PC-9 (cell line): ENCODE measurements at regions not wholly inside any gene's neighbourhood (a gene's known extent, or its start where the extent isn't known, plus 50 kb on each side); places are given as distances from the start of the nearest gene placed in this dataset.

Experiments
- BruUV-seq: library from RNA; stranded (reverse); fragments of 400-500 nt; replicated peaks from 2 replicates; lab custom pipeline; 2021; lab: Mats Ljungman, UMichigan
- CTCF ChIA-PET: fragments of 300-600 bp; sonication (Branson Sonifier 250); formaldehyde crosslinking; loops from one replicate; lab custom pipeline; 2022; ENCODE audit warnings: antibody characterized with exemption; lab: Charles Lee
- POLR2A ChIA-PET: fragments of 300-600 bp; sonication (Branson Sonifier 250); formaldehyde crosslinking; loops from one replicate; lab custom pipeline; 2022; ENCODE audit warnings: antibody characterized with exemption; ENCODE audit not compliant: unreplicated experiment; lab: Charles Lee
- DNase-seq, 2 experiments: peaks; one replicate each; pipeline versions ENCODE4 v3.0.0 to v3.0.0-alpha.2; 2015 to 2022; ENCODE audit warnings: mixed read lengths in 1 of 2
- H2AFZ ChIP-seq: fragments of 200-600 bp; sonication (generic); 2 replicates; pipeline ENCODE4 v1.8.1; 2017; ENCODE audit warnings: antibody characterized with exemption
- H3F3A ChIP-seq: fragments of 200-600 bp; sonication (generic); 2 replicates; pipeline ENCODE4 v1.8.1; 2017; ENCODE audit warnings: antibody characterized with exemption, mild to moderate bottlenecking, low read depth; ENCODE audit not compliant: insufficient read depth
- H3K27ac ChIP-seq: fragments of 200-600 bp; sonication (generic); 2 replicates; pipeline ENCODE4 v1.6.1; 2016; ENCODE audit warnings: mixed run types
- H3K27me3 ChIP-seq: fragments of 200-600 bp; sonication (generic); 2 replicates; pipeline ENCODE4 v1.6.1; 2016; ENCODE audit warnings: low read depth, mixed run types; ENCODE audit not compliant: insufficient read depth
- H3K36me3 ChIP-seq: fragments of 200-600 bp; sonication (generic); 2 replicates; pipeline ENCODE4 v1.6.1; 2016; ENCODE audit warnings: low read depth, mixed run types
- H3K4me1 ChIP-seq: fragments of 200-600 bp; sonication (generic); replicated peaks from 2 replicates; pipeline ENCODE4 v1.6.1; 2016; ENCODE audit warnings: mixed run types; ENCODE audit not compliant: insufficient read depth
- H3K4me2 ChIP-seq: fragments of 200-600 bp; sonication (generic); 2 replicates; pipeline ENCODE4 v1.6.1; 2017; ENCODE audit warnings: mixed run types
- H3K4me3 ChIP-seq: fragments of 200-600 bp; sonication (generic); 2 replicates; pipeline ENCODE4 v1.6.1; 2016; ENCODE audit warnings: mixed run types
- H3K79me2 ChIP-seq: fragments of 200-600 bp; sonication (generic); 2 replicates; pipeline ENCODE4 v1.6.1; 2017; ENCODE audit warnings: low read depth, mixed run types
- H3K9me2 ChIP-seq: fragments of 200-600 bp; sonication (generic); 2 replicates; pipeline ENCODE4 v1.8.1; 2017; ENCODE audit warnings: mild to moderate bottlenecking; ENCODE audit not compliant: insufficient read depth
- H3K9me3 ChIP-seq: fragments of 200-600 bp; sonication (generic); 2 replicates; pipeline ENCODE4 v1.8.1; 2016; ENCODE audit warnings: low read depth; ENCODE audit not compliant: insufficient read depth
- H4K20me1 ChIP-seq: fragments of 200-600 bp; sonication (generic); 2 replicates; pipeline ENCODE4 v1.8.1; 2017; ENCODE audit not compliant: insufficient read depth
- EZH2 ChIP-seq: fragments of 200-600 bp; sonication (generic); IDR thresholded peaks from 2 replicates; pipeline ENCODE4 v1.8.0; 2017; ENCODE audit warnings: antibody characterized with exemption, low read depth
- intact Hi-C: fragments of 100-400 bp; cut with micrococcal nuclease; formaldehyde crosslinking; loops from one replicate; pipeline ENCODE4 v1.10.0; 2022; ENCODE audit not compliant: unreplicated experiment
- TF ChIP-seq, protein P1 (sequence below): fragments of 200-600 bp; sonication (generic); conservative IDR thresholded peaks from 2 replicates; pipeline ENCODE4 v1.6.1; 2017; ENCODE audit warnings: mixed run types, antibody characterized with exemption, mild to moderate bottlenecking, moderate library complexity

DNA sequence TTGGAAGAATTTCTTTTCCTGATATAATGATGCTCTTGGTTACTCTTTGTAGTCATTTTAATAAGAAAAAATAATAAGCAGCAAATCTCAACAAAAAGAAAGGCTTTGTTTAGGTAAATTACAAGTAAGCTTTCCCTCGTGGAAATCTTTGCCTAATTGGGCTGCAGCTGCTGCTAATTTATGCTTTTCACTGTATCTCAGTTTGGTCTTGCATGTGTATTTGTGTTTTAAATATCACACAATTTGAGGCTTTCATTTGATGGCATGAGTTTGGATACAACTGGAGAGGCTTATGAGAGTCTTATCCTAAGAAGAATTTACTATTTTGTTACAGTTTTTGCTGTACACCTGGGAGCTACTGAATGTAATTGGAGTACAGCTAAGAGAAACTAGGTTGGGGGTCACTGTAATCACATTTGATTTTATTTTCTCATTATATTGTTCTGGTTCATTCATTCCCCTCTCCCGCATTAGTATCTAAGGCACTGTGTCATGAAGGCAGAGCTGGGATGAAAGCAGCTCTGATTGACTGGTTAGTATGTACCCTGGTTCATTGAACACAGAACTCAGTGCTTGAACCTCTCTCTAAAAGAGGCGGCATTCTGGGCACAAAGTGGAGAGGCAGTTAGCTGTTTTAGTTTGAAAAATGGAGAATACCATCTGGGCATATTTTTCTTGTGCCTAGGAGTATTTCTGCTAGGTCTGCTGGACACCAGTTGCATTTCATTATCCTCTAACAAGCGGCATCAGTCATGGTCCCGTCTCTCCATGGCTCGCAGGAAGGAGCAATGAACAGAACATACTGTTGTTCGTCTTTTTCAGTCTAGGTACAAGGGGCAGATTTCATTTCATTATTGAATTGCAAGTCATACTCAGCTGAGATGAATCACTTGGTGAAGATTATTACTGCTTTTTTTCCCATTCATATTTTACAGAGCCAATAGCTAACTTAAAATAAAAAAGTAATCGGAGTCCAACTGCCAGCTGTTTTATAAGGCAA lies 118.0 kb upstream of the TMEM260 start:
- Histone ChIP-seq H4K20me1 (no peaks in the 10 kb centered on the region), H3K27ac (no peak overlapping the region), H3K9me2 (no peaks in the 10 kb centered on the region), H3K27me3 (no peaks in the 10 kb centered on the region), H3K79me2 (no peaks in the 10 kb centered on the region), H3K4me3 (no peak overlapping the region), H3F3A (no peaks in the 10 kb centered on the region), H2AFZ (no peak overlapping the region), H3K4me1 (no peaks in the 10 kb centered on the region), H3K36me3 (no peaks in the 10 kb centered on the region), H3K9me3 (no peaks in the 10 kb centered on the region), H3K4me2 (no peak overlapping the region)
- no peak for TF ChIP-seq EZH2
- POLR2A ChIA-PET: interaction anchor here (0.6 kb wide), 1 partner anchor 1023 kb away, joined by 5 read pairs; no protein-coding TSS in a partner anchor
- BruUV-seq: no TSS peak
- intact Hi-C loops: no loop called here
- no peak for DNase-seq
- CTCF ChIA-PET: interaction anchor here (0.7 kb wide), 1 partner anchor 21 kb away, joined by 4 read pairs; no protein-coding TSS in a partner anchor

DNA sequence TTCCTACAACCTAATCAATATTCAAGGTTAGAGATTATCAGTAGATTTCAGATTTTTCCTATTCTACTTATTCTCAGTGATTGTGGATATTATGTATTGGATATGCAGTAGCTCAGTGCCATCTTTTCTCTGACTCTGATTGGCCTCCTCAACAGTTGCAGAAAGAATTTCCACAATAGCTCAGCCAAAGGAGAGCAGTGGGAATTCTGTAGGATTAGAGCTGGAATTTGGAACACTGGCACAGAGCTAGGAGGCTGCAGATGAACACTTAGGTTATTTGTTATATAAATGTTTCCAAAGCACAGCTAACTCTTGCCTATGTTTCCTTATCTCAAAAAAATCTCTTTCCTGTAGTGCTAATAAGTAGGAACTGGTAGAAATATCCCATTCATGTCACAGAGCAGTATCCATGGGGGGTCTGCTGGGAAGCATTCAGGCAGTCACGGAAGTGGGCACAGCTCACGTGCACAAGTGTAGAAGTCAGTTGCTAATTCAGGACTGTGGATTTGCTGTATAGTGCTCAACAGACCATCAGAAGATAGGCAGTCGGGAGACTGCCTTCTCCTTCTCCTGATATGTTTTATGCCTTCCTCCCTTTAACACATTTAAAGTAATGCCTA lies 116.2 kb upstream of the TMEM260 start:
- POLR2A ChIA-PET: interaction anchor here (0.6 kb wide), 1 partner anchor 312 kb away, joined by 3 read pairs; no protein-coding TSS in a partner anchor

DNA sequence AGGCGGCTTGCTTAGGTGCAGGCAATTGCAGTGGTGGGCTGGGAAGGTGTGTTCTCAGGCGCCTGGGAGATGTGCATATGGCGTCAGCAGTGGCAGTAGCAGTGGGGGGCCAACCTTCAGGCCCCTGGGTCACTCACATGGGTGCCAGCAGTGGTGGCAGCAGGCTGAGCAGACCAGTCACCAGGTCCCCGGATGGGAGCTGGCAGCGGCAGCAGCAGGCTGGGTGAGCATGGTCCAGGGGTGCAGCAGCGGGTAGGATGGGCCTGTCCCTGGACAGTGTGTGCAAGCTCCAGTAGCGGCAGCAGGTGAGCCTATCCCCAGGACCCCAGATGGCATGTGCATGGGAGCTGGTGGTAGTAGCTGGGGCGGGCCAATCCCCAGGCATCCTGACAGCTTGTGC lies 108.5 kb upstream of the TMEM260 start:
- no peak for DNase-seq
- no peaks in the 10 kb centered on the region for H3K9me3 ChIP-seq
- H3K4me2 ChIP-seq: no peak overlapping the region
- TF ChIP-seq, protein P1, sequence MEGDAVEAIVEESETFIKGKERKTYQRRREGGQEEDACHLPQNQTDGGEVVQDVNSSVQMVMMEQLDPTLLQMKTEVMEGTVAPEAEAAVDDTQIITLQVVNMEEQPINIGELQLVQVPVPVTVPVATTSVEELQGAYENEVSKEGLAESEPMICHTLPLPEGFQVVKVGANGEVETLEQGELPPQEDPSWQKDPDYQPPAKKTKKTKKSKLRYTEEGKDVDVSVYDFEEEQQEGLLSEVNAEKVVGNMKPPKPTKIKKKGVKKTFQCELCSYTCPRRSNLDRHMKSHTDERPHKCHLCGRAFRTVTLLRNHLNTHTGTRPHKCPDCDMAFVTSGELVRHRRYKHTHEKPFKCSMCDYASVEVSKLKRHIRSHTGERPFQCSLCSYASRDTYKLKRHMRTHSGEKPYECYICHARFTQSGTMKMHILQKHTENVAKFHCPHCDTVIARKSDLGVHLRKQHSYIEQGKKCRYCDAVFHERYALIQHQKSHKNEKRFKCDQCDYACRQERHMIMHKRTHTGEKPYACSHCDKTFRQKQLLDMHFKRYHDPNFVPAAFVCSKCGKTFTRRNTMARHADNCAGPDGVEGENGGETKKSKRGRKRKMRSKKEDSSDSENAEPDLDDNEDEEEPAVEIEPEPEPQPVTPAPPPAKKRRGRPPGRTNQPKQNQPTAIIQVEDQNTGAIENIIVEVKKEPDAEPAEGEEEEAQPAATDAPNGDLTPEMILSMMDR: no peak
- no peak for TF ChIP-seq EZH2
- no peaks in the 10 kb centered on the region for H4K20me1 ChIP-seq
- H2AFZ ChIP-seq: no peak overlapping the region
- CTCF ChIA-PET: no interaction called here
- H3K4me1 ChIP-seq: no peaks in the 10 kb centered on the region
- no peaks in the 10 kb centered on the region for H3F3A ChIP-seq
- H3K27ac ChIP-seq: no peak overlapping the region
- no peaks in the 10 kb centered on the region for H3K27me3 ChIP-seq
- no peaks in the 10 kb centered on the region for H3K79me2 ChIP-seq
- intact Hi-C loops: loop anchor here (10.0 kb wide), 1 partner anchor 666 kb away; no protein-coding TSS in a partner anchor
- no peak overlapping the region for H3K4me3 ChIP-seq
- POLR2A ChIA-PET: no interaction called here
- H3K36me3 ChIP-seq: no peaks in the 10 kb centered on the region
- H3K9me2 ChIP-seq: no peaks in the 10 kb centered on the region; the same call in 1 of the 2 replicates
- BruUV-seq: no TSS peak

More for the DNA sequence above, 116.2 kb upstream of the TMEM260 start:
- Histone ChIP-seq H2AFZ (no peak overlapping the region), H3K9me3 (no peaks in the 10 kb centered on the region), H3K4me1 (no peaks in the 10 kb centered on the region), H3K27ac (no peak overlapping the region), H3K4me2 (no peak overlapping the region), H3K27me3 (no peaks in the 10 kb centered on the region), H3K79me2 (no peaks in the 10 kb centered on the region), H4K20me1 (no peaks in the 10 kb centered on the region), H3K4me3 (no peak overlapping the region), H3K9me2 (no peaks in the 10 kb centered on the region; the same call in 1 of the 2 replicates), H3F3A (no peaks in the 10 kb centered on the region), H3K36me3 (no peaks in the 10 kb centered on the region)
- CTCF ChIA-PET: no interaction called here
- BruUV-seq: no TSS peak
- no peak for TF ChIP-seq EZH2
- TF ChIP-seq, protein P1: no peak
- intact Hi-C loops: no loop called here
- no peak for DNase-seq
